ENCODE measurements at regions not wholly inside any gene's neighbourhood (a gene's known extent, or its start where the extent isn't known, plus 50 kb on each side); places are given as distances from the start of the nearest gene placed in this dataset.
"Not testable (repeated sequence)": the region's sequence is repeated elsewhere in the genome, so short reads cannot be mapped to it uniquely, and the experiment has no call there.

DNA sequence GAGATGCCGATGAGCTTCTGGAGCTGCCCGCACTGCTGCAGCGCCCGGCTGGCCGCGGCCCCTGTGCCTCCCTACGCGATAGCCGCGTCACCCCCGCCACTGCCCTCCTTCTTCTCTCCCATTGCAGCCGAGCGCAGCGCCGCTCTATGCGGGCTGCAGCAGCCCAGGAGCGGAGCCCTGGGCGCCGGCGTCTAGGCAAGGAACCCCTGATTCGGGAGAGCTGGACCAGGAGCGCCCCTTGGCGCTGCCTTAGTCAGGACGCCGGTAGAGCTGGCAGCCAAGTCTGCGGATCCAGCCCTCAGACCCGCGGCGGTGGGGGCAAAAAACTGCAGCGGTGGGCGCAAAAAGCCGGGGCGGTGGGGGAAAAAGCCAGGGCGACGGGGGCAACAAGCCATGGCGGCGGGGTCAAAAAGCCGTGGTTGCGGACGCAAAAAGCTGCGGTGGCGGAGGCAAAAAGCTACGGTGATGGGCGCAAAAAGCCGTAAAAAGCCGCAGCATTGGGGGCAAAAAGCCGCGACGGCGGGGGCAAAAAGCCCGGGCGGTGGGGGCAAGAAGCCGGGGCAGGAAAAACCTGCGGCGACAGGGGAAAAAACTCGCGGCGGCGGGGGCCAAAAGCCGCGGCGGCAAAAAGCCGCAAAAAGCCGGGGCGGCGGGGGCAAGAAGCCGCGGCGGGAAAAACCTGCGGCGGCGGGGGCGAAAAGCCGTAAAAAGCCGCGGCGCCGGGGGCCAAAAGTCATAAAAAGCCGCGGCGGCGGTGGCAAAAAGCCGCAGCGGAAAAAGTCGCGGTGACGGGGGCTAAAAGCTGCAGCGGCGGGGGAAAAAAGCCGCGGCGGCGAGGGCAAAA is 1668.6 kb downstream of the RPIA start:
- not testable (repeated sequence) for H3K36me3 ChIP-seq (ENCODE audit: control insufficient read depth in 2 of 2, insufficient read depth in 2 of 2, low read length in 1 of 2); H3K27ac ChIP-seq (ENCODE audit: low read depth in 1 of 2, low read length in 1 of 2); H3K9me3 ChIP-seq (ENCODE audit: control insufficient read depth in 2 of 2, insufficient read depth in 1 of 2, low read length in 1 of 2); H3K4me1 ChIP-seq (ENCODE audit: control insufficient read depth in 2 of 2, insufficient read depth in 2 of 2, low read length in 2 of 2); DNase-seq (ENCODE audit: low read depth in 6 of 9, low spot score in 9 of 9); H3K4me3 ChIP-seq (ENCODE audit: low read length in 2 of 2)
- WGBS: 32% methylated on average over 67 of the region's 93 CpGs
- H3K27me3 ChIP-seq (ENCODE audit: control insufficient read depth in 2 of 2, insufficient read depth in 1 of 2, low read length in 1 of 2): peaks cover 0 to 12% of the 10 kb centered on the region in 2 donors

DNA sequence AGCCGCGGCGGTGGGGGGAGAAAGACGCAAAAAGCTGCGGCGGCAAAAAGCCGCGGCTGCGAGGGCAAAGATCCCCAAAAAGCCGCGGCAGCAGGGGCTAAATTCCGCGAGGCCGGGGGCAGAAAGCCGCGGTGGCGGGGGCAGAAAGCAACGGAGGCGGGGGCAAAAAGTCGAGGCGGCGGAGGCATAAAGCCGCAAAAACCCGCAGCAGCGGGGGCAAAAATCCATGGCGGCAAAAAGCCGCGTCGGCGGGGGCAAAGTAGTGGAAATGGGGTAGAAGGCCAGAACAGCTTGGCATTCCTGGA is 1669.2 kb downstream of the RPIA start:
- not testable (repeated sequence) for H3K4me1 ChIP-seq (ENCODE audit: control insufficient read depth in 2 of 2, insufficient read depth in 2 of 2, low read length in 2 of 2); H3K27ac ChIP-seq (ENCODE audit: low read depth in 1 of 2, low read length in 1 of 2); H3K4me3 ChIP-seq (ENCODE audit: low read length in 2 of 2); H3K9me3 ChIP-seq (ENCODE audit: control insufficient read depth in 2 of 2, insufficient read depth in 1 of 2, low read length in 1 of 2); H3K36me3 ChIP-seq (ENCODE audit: control insufficient read depth in 2 of 2, insufficient read depth in 2 of 2, low read length in 1 of 2); DNase-seq (ENCODE audit: low read depth in 6 of 9, low spot score in 9 of 9)
- WGBS: 28% methylated on average over 30 of the region's 30 CpGs
- peaks cover 0 to 12% of the 10 kb centered on the region in 2 donors for H3K27me3 ChIP-seq (ENCODE audit: control insufficient read depth in 2 of 2, insufficient read depth in 1 of 2, low read length in 1 of 2)
